ENCODE measurements at regions not wholly inside any gene's neighbourhood (a gene's known extent, or its start where the extent isn't known, plus 50 kb on each side); places are given as distances from the start of the nearest gene placed in this dataset.

GRCh38 chr12:93966516-93967133 lies 181.8 kb upstream of the PLXNC1 start:
- Mint-ChIP-seq H3K4me3 (no peak overlapping the region), H3K27me3 (ENCODE audit: low read depth) (no peaks in the 10 kb centered on the region), H3K9me3 (peaks cover 0 to 4% of the 10 kb centered on the region in 2 experiments; a peak in 1 of 5 replicates), H3K4me1 (no peaks in the 10 kb centered on the region), H3K36me3 (ENCODE audit: insufficient read depth in 1 of 3, low read depth in 3 of 3) (0 out of 7 replicates have a peak, but pooled peaks cover 0 to 4% (median 0%) of the 10 kb centered on the region in 3 experiments), H3K27ac (no peak overlapping the region)
- DNase-seq, result no peak
- no peak overlapping the region for H3K9ac ChIP-seq (ENCODE audit: extremely low read depth, insufficient read length, low read length)
- no peaks in the 10 kb centered on the region for H3K23me2 ChIP-seq (ENCODE audit: insufficient read length, low read depth, low read length, poor library complexity, severe bottlenecking)
- no peak overlapping the region for H4K8ac ChIP-seq (replicated peaks; ENCODE audit: insufficient read length, low read depth, low read length)
- no peak overlapping the region for H4K91ac ChIP-seq (ENCODE audit: insufficient read length, low read depth, low read length)
- no peak overlapping the region for H2BK20ac ChIP-seq (ENCODE audit: low read depth, low read length, poor library complexity, severe bottlenecking)
- H3K27me3 ChIP-seq (ENCODE audit: insufficient read depth, low read length), result no peaks in the 10 kb centered on the region
- no peak overlapping the region for H3K14ac ChIP-seq (ENCODE audit: insufficient read depth, low read length)
- no peak overlapping the region for H2BK120ac ChIP-seq (ENCODE audit: low read depth, low read length, poor library complexity, severe bottlenecking)
- H2BK15ac ChIP-seq (ENCODE audit: low read depth, low read length), result no peak overlapping the region
- no peaks in the 10 kb centered on the region for H3K4me1 ChIP-seq (ENCODE audit: insufficient read depth, low read length)
- no peak overlapping the region for H2BK12ac ChIP-seq (ENCODE audit: insufficient read length, low read depth, low read length)
- H4K5ac ChIP-seq (ENCODE audit: insufficient read length, low read depth, low read length), result no peak overlapping the region
- H3K23ac ChIP-seq (ENCODE audit: insufficient read length, low read depth, low read length), result no peak overlapping the region
- no peaks in the 10 kb centered on the region for H4K20me1 ChIP-seq (ENCODE audit: control insufficient read depth, insufficient read depth, insufficient read length)
- WGBS (ENCODE audit: extremely low coverage, insufficient read length, low lambda C conversion rate), result 100% methylated on average over 1 of the region's 1 CpG
- no peak overlapping the region for H2AFZ ChIP-seq (ENCODE audit: low read length)
- no peak overlapping the region for H2AK5ac ChIP-seq (ENCODE audit: insufficient read length, low read length)
- no peaks in the 10 kb centered on the region for H3K79me1 ChIP-seq (ENCODE audit: insufficient read depth, low read depth, low read length, poor library complexity, severe bottlenecking)
- no peak overlapping the region for H3K18ac ChIP-seq (ENCODE audit: insufficient read length, low read depth, low read length)
- H3K56ac ChIP-seq (ENCODE audit: insufficient read length, low read depth, low read length), result no peak overlapping the region
- TF ChIP-seq CTCF (conservative IDR thresholded peaks at IDR 0.05), result no peak
- no peaks in the 10 kb centered on the region for H3K79me2 ChIP-seq (ENCODE audit: insufficient read depth, low read length)
- H2BK5ac ChIP-seq (ENCODE audit: insufficient read length, low read length), result no peak overlapping the region
- H3K9me3 ChIP-seq (ENCODE audit: control insufficient read depth, low read depth, low read length), result no peaks in the 10 kb centered on the region
- no peak overlapping the region for H3K4me2 ChIP-seq (ENCODE audit: insufficient read depth, insufficient read length, low read length)
- H3T11ph ChIP-seq (ENCODE audit: low read length), result no peak overlapping the region
- no peak overlapping the region for H3K27ac ChIP-seq (ENCODE audit: insufficient read length, low read depth, low read length)
- no peak overlapping the region for H3K4ac ChIP-seq (ENCODE audit: low read depth, low read length)

Measured in H9 (cell line).